CD8-positive, alpha-beta memory T cell (primary cell): ENCODE measurements at regions not wholly inside any gene's neighbourhood (a gene's known extent, or its start where the extent isn't known, plus 50 kb on each side); places are given as distances from the start of the nearest gene placed in this dataset.

Source experiments
- CTCF ChIA-PET: fragments of 350-600 bp; sonication (Branson Sonifier 250); formaldehyde crosslinking; loops from one replicate; lab custom pipeline; 2021; ENCODE audit warnings: antibody characterized with exemption; lab: Charles Lee
- POLR2A ChIA-PET: fragments of 350-600 bp; sonication (Branson Sonifier 250); formaldehyde crosslinking; loops from one replicate; lab custom pipeline; 2021; ENCODE audit warnings: antibody characterized with exemption; lab: Charles Lee
- DNase-seq, 5 donors: peaks; one replicate each; pipeline versions ENCODE4 v3.0.0 to v3.0.0-alpha.2; 2020 to 2022; ENCODE audit warnings: mixed read lengths in 1 of 5
- H3K27ac ChIP-seq: one replicate; pipeline ENCODE4 v1.7.0; 2013; ENCODE audit warnings: low read depth, mild to moderate bottlenecking, low read length, moderate library complexity
- H3K27me3 ChIP-seq: 2 replicates; pipeline ENCODE4 v1.7.0; 2013; ENCODE audit warnings: low read length, mild to moderate bottlenecking; ENCODE audit not compliant: insufficient read depth, poor library complexity, severe bottlenecking
- H3K36me3 ChIP-seq: 2 replicates; pipeline ENCODE4 v1.7.0; 2013; ENCODE audit warnings: mild to moderate bottlenecking, low read length, moderate library complexity; ENCODE audit not compliant: insufficient read depth
- H3K4me1 ChIP-seq: 2 replicates; pipeline ENCODE4 v1.7.0; 2013; ENCODE audit warnings: mild to moderate bottlenecking, low read length, moderate library complexity; ENCODE audit not compliant: insufficient read depth
- H3K4me3 ChIP-seq: 2 replicates; pipeline ENCODE4 v1.7.0; 2013; ENCODE audit warnings: mild to moderate bottlenecking, low read length
- H3K9me3 ChIP-seq: 2 replicates; pipeline ENCODE4 v1.7.0; 2013; ENCODE audit warnings: mild to moderate bottlenecking, low read length
- H3K27ac Mint-ChIP-seq, 8 donors: one replicate each; pipeline ENCODE4 v1.8.0; 2020 to 2021; ENCODE audit warnings: mixed read lengths in 8 of 8, mild to moderate bottlenecking in 6 of 8, inconsistent platforms in 3 of 8, moderate library complexity in 3 of 8
- H3K27me3 Mint-ChIP-seq, 2 donors: one replicate each; pipeline ENCODE4 v1.8.0; 2020 to 2021; ENCODE audit warnings: mixed read lengths in 2 of 2, mild to moderate bottlenecking in 1 of 2, moderate library complexity in 1 of 2
- H3K36me3 Mint-ChIP-seq, 3 donors: one replicate each; pipeline ENCODE4 v1.8.0; 2020 to 2021; ENCODE audit warnings: mixed read lengths in 3 of 3, inconsistent platforms in 1 of 3, mild to moderate bottlenecking in 1 of 3
- H3K4me1 Mint-ChIP-seq, 3 donors: one replicate each; pipeline ENCODE4 v1.8.0; 2020 to 2021; ENCODE audit warnings: mixed read lengths in 3 of 3, inconsistent platforms in 1 of 3, mild to moderate bottlenecking in 1 of 3
- H3K4me3 Mint-ChIP-seq, 7 donors: one replicate each; pipeline ENCODE4 v1.8.0; 2020 to 2021; ENCODE audit warnings: mixed read lengths in 7 of 7, mild to moderate bottlenecking in 6 of 7, moderate library complexity in 4 of 7, inconsistent platforms in 2 of 7
- H3K9me3 Mint-ChIP-seq, 5 donors: one replicate each; pipeline ENCODE4 v1.8.0; 2020 to 2022; ENCODE audit warnings: mixed read lengths in 5 of 5, mild to moderate bottlenecking in 3 of 5, moderate library complexity in 2 of 5, inconsistent platforms in 1 of 5

GRCh38 chr2:15813481-15814266, 126.7 kb upstream of the MYCN start:
- Mint-ChIP-seq H3K4me1 (no peaks in the 10 kb centered on the region), H3K36me3 (no peaks in the 10 kb centered on the region), H3K27me3 (peaks cover 10 to 24% of the 10 kb centered on the region in 2 donors), H3K9me3 (peaks cover 0 to 5% (median 0%) of the 10 kb centered on the region in 5 donors), H3K27ac (no peak overlapping the region), H3K4me3 (no peak overlapping the region)
- H3K27me3 ChIP-seq = no peaks in the 10 kb centered on the region
- H3K4me3 ChIP-seq = no peak overlapping the region
- POLR2A ChIA-PET = no interaction called here
- no peaks in the 10 kb centered on the region for H3K4me1 ChIP-seq
- no peaks in the 10 kb centered on the region for H3K36me3 ChIP-seq
- DNase-seq = no peak
- H3K27ac ChIP-seq = no peak overlapping the region
- CTCF ChIA-PET = no interaction called here
- H3K9me3 ChIP-seq = no peaks in the 10 kb centered on the region

- CTCF ChIA-PET = no interaction called here
- Mint-ChIP-seq H3K36me3 (no peaks in the 10 kb centered on the region), H3K4me3 (no peak overlapping the region), H3K27ac (no peak overlapping the region), H3K9me3 (peaks cover 0 to 4% (median 0%) of the 10 kb centered on the region in 5 donors), H3K27me3 (peaks cover 12 to 28% of the 10 kb centered on the region in 2 donors), H3K4me1 (no peaks in the 10 kb centered on the region)
- no peak for DNase-seq
- no peaks in the 10 kb centered on the region for H3K36me3 ChIP-seq
- no peaks in the 10 kb centered on the region for H3K4me1 ChIP-seq
- no peaks in the 10 kb centered on the region for H3K27me3 ChIP-seq
- H3K4me3 ChIP-seq = no peak overlapping the region
- POLR2A ChIA-PET = no interaction called here
- H3K27ac ChIP-seq = no peak overlapping the region
- no peaks in the 10 kb centered on the region for H3K9me3 ChIP-seq
Observed at GRCh38 chr2:15814403-15814802, 125.9 kb upstream of the MYCN start.

- no peak overlapping the region for H3K4me3 Mint-ChIP-seq
- H3K27me3 Mint-ChIP-seq = peaks cover 12 to 28% of the 10 kb centered on the region in 2 donors
- no peaks in the 10 kb centered on the region for H3K36me3 Mint-ChIP-seq
- Histone ChIP-seq H3K27ac (no peak overlapping the region), H3K4me1 (no peaks in the 10 kb centered on the region), H3K9me3 (no peaks in the 10 kb centered on the region), H3K4me3 (no peak overlapping the region), H3K36me3 (no peaks in the 10 kb centered on the region), H3K27me3 (no peaks in the 10 kb centered on the region)
- H3K9me3 Mint-ChIP-seq = peaks cover 0 to 4% (median 0%) of the 10 kb centered on the region in 5 donors
- no peak for DNase-seq
- H3K4me1 Mint-ChIP-seq = no peaks in the 10 kb centered on the region
- no peak overlapping the region for H3K27ac Mint-ChIP-seq
- ChIA-PET CTCF (no interaction called here), POLR2A (no interaction called here)
Observed at GRCh38 chr2:15814946-15815345, 125.4 kb upstream of the MYCN start.

GRCh38 chr2:15816226-15816625, 124.1 kb upstream of the MYCN start:
- ChIA-PET CTCF (no interaction called here), POLR2A (no interaction called here)
- no peaks in the 10 kb centered on the region for H3K36me3 ChIP-seq
- no peaks in the 10 kb centered on the region for H3K27me3 ChIP-seq
- no peak overlapping the region for H3K27ac Mint-ChIP-seq
- peaks cover 0 to 4% (median 0%) of the 10 kb centered on the region in 5 donors for H3K9me3 Mint-ChIP-seq
- peaks cover 12 to 28% of the 10 kb centered on the region in 2 donors for H3K27me3 Mint-ChIP-seq
- no peak overlapping the region for H3K4me3 Mint-ChIP-seq
- no peak overlapping the region for H3K27ac ChIP-seq
- H3K36me3 Mint-ChIP-seq = no peaks in the 10 kb centered on the region
- no peak for DNase-seq
- no peaks in the 10 kb centered on the region for H3K4me1 ChIP-seq
- no peak overlapping the region for H3K4me3 ChIP-seq
- no peaks in the 10 kb centered on the region for H3K9me3 ChIP-seq
- no peaks in the 10 kb centered on the region for H3K4me1 Mint-ChIP-seq

- ChIA-PET CTCF (no interaction called here), POLR2A (no interaction called here)
- H3K27ac Mint-ChIP-seq = no peak overlapping the region
- Histone ChIP-seq H3K9me3 (no peaks in the 10 kb centered on the region), H3K27me3 (no peaks in the 10 kb centered on the region), H3K4me3 (no peak overlapping the region), H3K27ac (no peak overlapping the region), H3K4me1 (no peaks in the 10 kb centered on the region), H3K36me3 (no peaks in the 10 kb centered on the region)
- H3K9me3 Mint-ChIP-seq = peaks cover 0 to 4% (median 0%) of the 10 kb centered on the region in 5 donors
- no peak overlapping the region for H3K4me3 Mint-ChIP-seq
- H3K4me1 Mint-ChIP-seq = no peaks in the 10 kb centered on the region
- no peak for DNase-seq
- H3K27me3 Mint-ChIP-seq = peaks cover 12 to 28% of the 10 kb centered on the region in 2 donors
- no peaks in the 10 kb centered on the region for H3K36me3 Mint-ChIP-seq
Observed at GRCh38 chr2:15816674-15817406, 123.5 kb upstream of the MYCN start.

GRCh38 chr2:15817748-15818147, 122.6 kb upstream of the MYCN start:
- no peaks in the 10 kb centered on the region for H3K9me3 ChIP-seq
- no peak overlapping the region for H3K4me3 ChIP-seq
- no peak for DNase-seq
- Mint-ChIP-seq H3K4me1 (no peaks in the 10 kb centered on the region), H3K4me3 (no peak overlapping the region), H3K36me3 (no peaks in the 10 kb centered on the region), H3K27ac (no peak overlapping the region), H3K27me3 (peaks cover 10 to 25% of the 10 kb centered on the region in 2 donors), H3K9me3 (peaks cover 0 to 3% (median 0%) of the 10 kb centered on the region in 5 donors)
- no peaks in the 10 kb centered on the region for H3K36me3 ChIP-seq
- H3K27me3 ChIP-seq = no peaks in the 10 kb centered on the region
- H3K4me1 ChIP-seq = no peaks in the 10 kb centered on the region
- H3K27ac ChIP-seq = no peak overlapping the region
- CTCF ChIA-PET = no interaction called here
- POLR2A ChIA-PET = no interaction called here

- Histone ChIP-seq H3K36me3 (no peaks in the 10 kb centered on the region), H3K27ac (no peak overlapping the region), H3K4me1 (no peaks in the 10 kb centered on the region), H3K9me3 (no peaks in the 10 kb centered on the region), H3K27me3 (peaks cover 3% of the 10 kb centered on the region), H3K4me3 (no peak overlapping the region)
- H3K9me3 Mint-ChIP-seq = peaks cover 0 to 3% (median 0%) of the 10 kb centered on the region in 5 donors
- ChIA-PET CTCF (no interaction called here), POLR2A (no interaction called here)
- H3K27ac Mint-ChIP-seq = peak overlapping the region in 1 of 8 donors; percentile 29
- no peaks in the 10 kb centered on the region for H3K36me3 Mint-ChIP-seq
- H3K27me3 Mint-ChIP-seq = peaks cover 9 to 24% of the 10 kb centered on the region in 2 donors
- no peaks in the 10 kb centered on the region for H3K4me1 Mint-ChIP-seq
- no peak for DNase-seq
- no peak overlapping the region for H3K4me3 Mint-ChIP-seq
Observed at GRCh38 chr2:15818318-15818753, 122.0 kb upstream of the MYCN start.

- H3K9me3 Mint-ChIP-seq = peaks cover 0 to 3% (median 0%) of the 10 kb centered on the region in 5 donors
- H3K4me1 ChIP-seq = no peaks in the 10 kb centered on the region
- no peaks in the 10 kb centered on the region for H3K36me3 Mint-ChIP-seq
- peaks cover 3% of the 10 kb centered on the region for H3K27me3 ChIP-seq
- H3K4me1 Mint-ChIP-seq = no peaks in the 10 kb centered on the region
- no peak overlapping the region for H3K27ac ChIP-seq
- H3K4me3 Mint-ChIP-seq = no peak overlapping the region
- ChIA-PET CTCF (no interaction called here), POLR2A (no interaction called here)
- H3K9me3 ChIP-seq = no peaks in the 10 kb centered on the region
- no peak overlapping the region for H3K27ac Mint-ChIP-seq
- no peak overlapping the region for H3K4me3 ChIP-seq
- peaks cover 9 to 24% of the 10 kb centered on the region in 2 donors for H3K27me3 Mint-ChIP-seq
- H3K36me3 ChIP-seq = no peaks in the 10 kb centered on the region
- DNase-seq = no peak
Observed at GRCh38 chr2:15818881-15819280, 121.5 kb upstream of the MYCN start.
